PC-3 (cell line): ENCODE measurements at regions not wholly inside any gene's neighbourhood (a gene's known extent, or its start where the extent isn't known, plus 50 kb on each side); places are given as distances from the start of the nearest gene placed in this dataset.

ENCODE experiments used
- ATAC-seq: fragments of 200-7000 bp; cut with Tn5 transposase; 2 replicates; pipeline ENCODE4 v1.9.1; 2020; ENCODE audit warnings: mild to moderate bottlenecking, moderate library complexity
- BruUV-seq: library from RNA; stranded (reverse); fragments of 400-500 nt; replicated peaks from 2 replicates; lab custom pipeline; 2021; lab: Mats Ljungman, UMichigan
- CTCF ChIA-PET: fragments of 300-600 bp; sonication (Branson Sonifier 250); formaldehyde crosslinking; loops from one replicate; lab custom pipeline; 2022; ENCODE audit warnings: antibody characterized with exemption; lab: Charles Lee
- POLR2A ChIA-PET: fragments of 300-600 bp; sonication (Branson Sonifier 250); formaldehyde crosslinking; loops from one replicate; lab custom pipeline; 2022; ENCODE audit warnings: antibody characterized with exemption; ENCODE audit not compliant: unreplicated experiment; lab: Charles Lee
- DNase-seq: peaks from one replicate; pipeline ENCODE4 v3.0.0-alpha.2; 2015
- H2AFZ ChIP-seq: fragments of 300-600 bp; sonication (generic); 2 replicates; pipeline ENCODE4 v1.6.0; 2016; ENCODE audit warnings: antibody characterized with exemption, low read length
- H3F3A ChIP-seq: fragments of 300-600 bp; sonication (generic); one replicate; pipeline ENCODE4 v1.6.0; 2017; ENCODE audit warnings: antibody characterized with exemption, low read length, control low read depth, mild to moderate bottlenecking; ENCODE audit not compliant: unreplicated experiment
- H3K27ac ChIP-seq: fragments of 300-600 bp; sonication (generic); 2 replicates; pipeline ENCODE4 v1.5.1; 2016; ENCODE audit warnings: mild to moderate bottlenecking, low read length
- H3K27me3 ChIP-seq: fragments of 300-600 bp; sonication (generic); 2 replicates; pipeline ENCODE4 v1.6.1; 2016; ENCODE audit warnings: low read length, mixed read lengths
- H3K36me3 ChIP-seq: fragments of 300-600 bp; sonication (generic); 2 replicates; pipeline ENCODE4 v1.6.1; 2016; ENCODE audit warnings: low read depth, mixed run types, low read length, mixed read lengths
- H3K4me1 ChIP-seq: fragments of 300-600 bp; sonication (generic); 2 replicates; pipeline ENCODE4 v1.5.1; 2016; ENCODE audit warnings: low read length; ENCODE audit not compliant: insufficient read depth
- H3K4me2 ChIP-seq: fragments of 300-600 bp; sonication (generic); 2 replicates; pipeline ENCODE4 v1.6.0; 2016; ENCODE audit warnings: low read length
- H3K4me3 ChIP-seq: fragments of 300-600 bp; sonication (generic); 2 replicates; pipeline ENCODE4 v1.5.1; 2016; ENCODE audit warnings: mild to moderate bottlenecking, low read length, mixed read lengths
- H3K79me2 ChIP-seq: fragments of 300-600 bp; sonication (generic); 2 replicates; pipeline ENCODE4 v1.6.1; 2017; ENCODE audit warnings: low read length, mixed read lengths
- H3K9ac ChIP-seq: fragments of 300-600 bp; sonication (generic); 2 replicates; pipeline ENCODE4 v1.6.0; 2016; ENCODE audit warnings: mild to moderate bottlenecking, low read length
- H3K9me2 ChIP-seq: fragments of 300-600 bp; sonication (generic); replicated peaks from 2 replicates; pipeline ENCODE4 v1.6.1; 2016; ENCODE audit warnings: mixed run types, low read length, mixed read lengths
- H3K9me3 ChIP-seq: fragments of 300-600 bp; sonication (generic); 2 replicates; pipeline ENCODE4 v1.6.1; 2016; ENCODE audit warnings: low read length, mixed read lengths
- H4K20me1 ChIP-seq: fragments of 300-600 bp; sonication (generic); 2 replicates; pipeline ENCODE4 v1.6.1; 2016; ENCODE audit warnings: low read length, mixed read lengths
- CTCF ChIP-seq: fragments of 300-600 bp; sonication (generic); conservative IDR thresholded peaks from 2 replicates; pipeline ENCODE4 v1.5.1; 2017; ENCODE audit warnings: antibody characterized with exemption, low read depth, mild to moderate bottlenecking, low read length
- EZH2 ChIP-seq: fragments of 300-600 bp; sonication (generic); IDR thresholded peaks from one replicate; pipeline ENCODE4 v1.6.1; 2017; ENCODE audit warnings: antibody characterized with exemption, mild to moderate bottlenecking, low read length; ENCODE audit not compliant: unreplicated experiment
- EZH2phosphoT487 ChIP-seq: fragments of 300-600 bp; sonication (generic); IDR thresholded peaks from 2 replicates; pipeline ENCODE4 v1.6.1; 2018; ENCODE audit warnings: mild to moderate bottlenecking, antibody characterized with exemption, low read length, borderline replicate concordance
- intact Hi-C: fragments of 100-400 bp; cut with micrococcal nuclease; formaldehyde crosslinking; loops from 2 replicates; pipeline ENCODE4 v1.9.0; 2023

- Histone ChIP-seq H4K20me1 (no peaks in the 10 kb centered on the region), H3K9me2 (no peaks in the 10 kb centered on the region), H2AFZ (peak overlapping the region; percentile 14), H3K4me1 (peaks cover 65% of the 10 kb centered on the region), H3K27ac (peak overlapping the region; percentile 91), H3K79me2 (no peaks in the 10 kb centered on the region), H3K27me3 (no peaks in the 10 kb centered on the region), H3K4me3 (peak overlapping the region; percentile 16), H3K9me3 (no peaks in the 10 kb centered on the region), H3K4me2 (peak overlapping the region; percentile 70), H3K36me3 (no peaks in the 10 kb centered on the region), H3F3A (peaks cover 14% of the 10 kb centered on the region), H3K9ac (peak overlapping the region; percentile 71)
- DNase-seq (peak; percentile 99), ATAC-seq (peak; percentile 97)
- ChIA-PET POLR2A (interaction anchor here (0.6 to 0.8 kb wide), 3 partner anchors 12 to 69 kb away, joined by 3 to 4 read pairs (median 3); no protein-coding TSS in a partner anchor), CTCF (interaction anchor here (0.5 to 1.5 kb wide), 4 partner anchors 20 to 533 kb away, joined by 3 to 7 read pairs (median 5); no protein-coding TSS in a partner anchor)
- TF ChIP-seq EZH2: no peak
- no peak for TF ChIP-seq CTCF
- no peak for TF ChIP-seq EZH2phosphoT487
- BruUV-seq: TSS peak; percentile 82
- intact Hi-C loops: no loop called here
Observed at GRCh38 chr10:63699785-63700613, 178.8 kb downstream of the REEP3 start.

GRCh38 chr10:63700631-63701156 lies 179.5 kb downstream of the REEP3 start:
- H4K20me1 ChIP-seq: no peaks in the 10 kb centered on the region
- intact Hi-C loops: no loop called here
- H3K27ac ChIP-seq: peak overlapping the region; percentile 91
- no peaks in the 10 kb centered on the region for H3K79me2 ChIP-seq
- peaks cover 14% of the 10 kb centered on the region for H3F3A ChIP-seq
- no peaks in the 10 kb centered on the region for H3K36me3 ChIP-seq
- no peak for TF ChIP-seq CTCF
- TF ChIP-seq EZH2: no peak
- no peak for TF ChIP-seq EZH2phosphoT487
- H2AFZ ChIP-seq: peak overlapping the region; percentile 14
- DNase-seq (no peak), ATAC-seq (no peak)
- H3K4me2 ChIP-seq: peak overlapping the region; percentile 70
- CTCF ChIA-PET: interaction anchor here (0.5 to 1.5 kb wide), 4 partner anchors 19 to 534 kb away, joined by 3 to 7 read pairs (median 5); no protein-coding TSS in a partner anchor
- H3K4me1 ChIP-seq: peaks cover 65% of the 10 kb centered on the region
- no peaks in the 10 kb centered on the region for H3K9me3 ChIP-seq
- H3K9ac ChIP-seq: peak overlapping the region; percentile 71
- no peaks in the 10 kb centered on the region for H3K27me3 ChIP-seq
- POLR2A ChIA-PET: interaction anchor here (0.7 to 0.8 kb wide), 2 partner anchors 11 to 70 kb away, joined by 3 read pairs; no protein-coding TSS in a partner anchor
- TSS peak; percentile 75 for BruUV-seq
- peak overlapping the region; percentile 16; the same call in 1 of the 2 replicates for H3K4me3 ChIP-seq
- no peaks in the 10 kb centered on the region for H3K9me2 ChIP-seq
